ENCODE measurements at regions not wholly inside any gene's neighbourhood (a gene's known extent, or its start where the extent isn't known, plus 50 kb on each side); places are given as distances from the start of the nearest gene placed in this dataset.
A peak's percentile ranks its signal among the peaks of the same experiment; 100 is the strongest.

DNA sequence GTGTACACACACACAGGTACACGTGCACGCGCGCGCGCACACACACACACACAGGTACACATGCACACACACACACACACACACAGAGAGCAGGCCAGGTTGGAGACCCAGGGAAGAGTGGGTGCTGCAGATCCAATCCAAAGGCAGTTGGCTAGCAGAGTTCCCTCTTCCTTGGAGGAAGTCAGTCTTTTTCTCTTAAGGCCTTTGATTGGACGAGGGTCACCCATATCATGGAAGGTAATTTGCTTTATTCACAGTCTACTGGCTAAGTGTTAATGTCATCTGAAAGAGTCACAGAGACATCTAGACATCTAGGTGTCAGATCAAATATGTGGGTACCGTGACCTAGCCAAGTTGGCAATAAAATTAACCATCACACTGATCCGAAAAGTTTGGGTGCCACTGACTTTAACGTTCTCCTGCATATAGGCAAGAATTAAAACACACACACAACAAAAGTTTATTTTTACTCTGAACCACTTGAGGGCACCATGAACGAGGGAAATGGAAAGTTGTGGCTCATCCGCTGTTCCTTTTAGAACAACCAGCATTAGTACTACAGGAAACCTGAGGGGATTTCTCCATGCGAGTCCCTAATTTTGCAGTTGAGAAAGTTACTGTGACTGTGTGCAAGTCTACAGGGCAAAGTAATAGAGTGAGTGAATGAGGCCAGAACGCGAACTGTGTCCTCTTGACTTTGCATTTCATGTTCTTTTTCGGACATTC is 66.0 kb upstream of the STOX2 start:
- intact Hi-C loops (cut with DNase I): loop anchor here in 1 of 2 donors (5.0 kb wide), 2 partner anchors 263 to 328 kb away; no protein-coding TSS in a partner anchor
- peak; percentile 41 to 54 for ATAC-seq
- no peak for DNase-seq

DNA sequence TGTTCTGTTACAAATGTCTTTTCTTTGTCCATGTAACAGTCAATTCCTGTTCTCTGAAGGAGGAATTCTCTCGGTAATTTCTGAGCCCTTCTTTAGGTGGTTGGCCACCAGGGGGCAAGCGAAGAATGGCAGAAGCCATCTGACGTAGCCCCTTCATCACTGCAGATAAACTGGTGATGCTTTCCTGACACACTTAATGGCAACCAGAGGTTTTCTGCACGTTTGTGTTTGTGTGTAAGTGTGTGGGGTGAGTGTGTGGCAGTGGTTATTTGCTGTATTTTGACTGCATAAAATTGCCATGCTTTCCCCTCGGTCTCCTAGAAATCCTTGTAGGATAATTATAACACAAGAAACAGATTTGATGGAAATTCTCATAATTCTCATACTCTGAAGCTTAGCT is 64.8 kb upstream of the STOX2 start:
- intact Hi-C loops (cut with DNase I): loop anchor here (1.0 to 10.0 kb wide), 6 partner anchors 64 to 328 kb away; partner anchors contain the start of gene STOX2 (in 2 of the 2)
- DNase-seq (peak; percentile 86), ATAC-seq (peak; percentile 81 to 83)

DNA sequence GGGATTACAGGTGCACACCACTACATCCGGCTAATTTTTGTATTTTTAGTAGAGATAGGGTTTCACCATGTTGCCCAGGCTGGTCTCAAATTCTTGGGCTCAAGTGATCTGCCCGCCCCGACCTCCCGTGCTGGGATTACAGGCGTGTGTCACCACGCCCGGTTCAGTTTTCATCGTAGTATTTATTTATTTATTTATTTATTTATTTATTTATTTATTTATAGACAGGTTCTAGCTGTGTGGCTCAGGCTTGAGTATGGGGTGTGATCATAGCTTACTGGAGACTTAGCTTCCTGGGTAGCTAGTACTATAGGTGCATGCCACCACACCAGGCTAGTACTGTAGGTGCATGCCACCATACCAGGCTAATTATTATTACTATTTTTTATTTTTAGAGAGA is 64.1 kb upstream of the STOX2 start:
- intact Hi-C loops (cut with DNase I): loop anchor here (2.0 to 10.0 kb wide), 4 partner anchors 64 to 260 kb away; partner anchors contain the start of gene STOX2 (in 2 of the 2)
- DNase-seq (no peak), ATAC-seq (no peak)

DNA sequence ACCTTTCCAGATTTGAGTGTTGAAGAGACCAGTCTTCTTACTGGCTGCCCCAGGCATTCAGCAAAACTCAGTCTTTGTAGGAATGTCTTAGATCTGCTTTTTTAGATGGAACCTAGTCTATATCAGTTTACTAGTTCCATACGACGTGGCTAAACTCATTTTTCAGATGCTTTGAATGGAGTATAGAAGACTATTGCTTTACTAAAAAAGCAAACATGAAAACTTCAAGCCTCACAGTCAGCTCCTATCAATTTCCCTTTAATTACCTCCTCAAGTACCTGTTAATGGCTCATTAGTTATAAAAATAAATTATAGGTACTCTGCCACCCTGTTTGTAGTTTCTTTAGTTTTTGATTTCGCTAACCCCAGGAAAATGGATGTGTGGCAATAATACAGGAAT is 63.0 kb upstream of the STOX2 start:
- ATAC-seq (no peak), DNase-seq (no peak)
- intact Hi-C loops (cut with DNase I): loop anchor here (5.0 to 10.0 kb wide), 3 partner anchors 63 to 150 kb away; partner anchors contain the start of gene STOX2 (in 2 of the 2)

DNA sequence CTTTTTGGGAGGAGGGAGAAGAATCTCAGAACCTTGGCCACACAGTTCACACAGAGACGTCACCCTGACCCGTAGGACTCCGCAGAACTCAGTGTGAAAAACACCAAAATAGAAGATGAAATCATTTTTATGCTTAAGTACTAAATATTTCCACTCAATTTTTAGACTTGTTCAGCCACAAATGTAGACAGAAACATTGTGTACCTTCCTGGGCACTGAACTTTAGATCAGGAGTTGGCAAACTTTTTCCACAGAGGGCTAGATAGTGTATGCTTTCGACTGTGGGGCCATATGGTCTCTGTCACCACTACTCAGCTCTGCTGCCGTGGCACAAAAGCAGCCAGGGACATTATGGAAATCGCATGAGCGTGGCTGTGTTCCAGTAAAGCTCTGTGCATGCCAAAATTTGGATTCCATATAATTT is 61.8 kb upstream of the STOX2 start:
- peak in 1 of 2 donors; percentile 66 for ATAC-seq
- intact Hi-C loops (cut with DNase I): loop anchor here (5.0 to 10.0 kb wide), 3 partner anchors 62 to 149 kb away; partner anchors contain the start of gene STOX2 (in 2 of the 2)
- DNase-seq: no peak

DNA sequence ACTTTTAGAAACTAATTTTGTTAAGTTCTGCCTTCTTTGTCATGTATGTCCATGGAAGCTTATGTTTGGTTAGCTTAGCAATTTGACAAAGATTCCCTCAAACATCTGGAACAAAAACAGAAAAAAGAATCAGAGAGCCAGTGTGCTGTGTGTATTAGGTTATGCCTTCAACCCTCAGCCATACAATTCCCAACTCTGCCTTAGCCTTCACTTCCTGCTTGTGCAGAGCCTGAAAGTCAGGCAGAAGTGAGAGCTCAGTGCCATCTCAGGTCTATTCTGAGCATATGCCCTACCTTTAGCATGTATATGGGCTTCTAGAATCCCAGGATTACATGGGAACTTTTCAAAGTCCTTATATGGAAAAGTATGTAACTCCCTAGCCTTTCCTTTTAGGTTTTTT is 58.2 kb upstream of the STOX2 start:
- intact Hi-C loops (cut with DNase I): loop anchor here in 1 of 2 donors (10.0 kb wide), 1 partner anchor 58 kb away; the partner anchor contains the start of gene STOX2
- ATAC-seq: no peak
- DNase-seq: no peak

DNA sequence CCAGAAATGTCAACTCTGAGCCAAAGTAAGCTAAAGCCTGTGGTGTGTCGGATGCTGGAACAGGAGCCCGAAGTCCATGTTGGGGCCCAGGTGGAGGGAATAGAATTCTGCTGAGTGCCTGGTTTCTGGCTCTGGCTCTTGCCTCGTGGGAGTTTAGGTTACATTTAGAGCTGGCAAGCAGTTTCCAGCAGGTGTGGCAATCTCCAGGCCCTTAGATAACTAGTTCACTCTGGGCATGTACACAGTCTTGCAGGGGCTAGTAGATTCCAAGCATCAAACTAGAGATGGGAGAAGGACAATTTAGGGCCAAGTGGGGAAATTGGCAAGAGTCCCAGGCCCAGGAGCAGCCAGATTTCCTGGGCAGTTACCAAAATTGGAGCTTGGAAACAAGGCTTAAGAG is 56.3 kb upstream of the STOX2 start:
- ATAC-seq (peak; percentile 44 to 82), DNase-seq (no peak)
- intact Hi-C loops (cut with DNase I): loop anchor here in 1 of 2 donors (10.0 kb wide), 1 partner anchor 56 kb away; the partner anchor contains the start of gene STOX2

DNA sequence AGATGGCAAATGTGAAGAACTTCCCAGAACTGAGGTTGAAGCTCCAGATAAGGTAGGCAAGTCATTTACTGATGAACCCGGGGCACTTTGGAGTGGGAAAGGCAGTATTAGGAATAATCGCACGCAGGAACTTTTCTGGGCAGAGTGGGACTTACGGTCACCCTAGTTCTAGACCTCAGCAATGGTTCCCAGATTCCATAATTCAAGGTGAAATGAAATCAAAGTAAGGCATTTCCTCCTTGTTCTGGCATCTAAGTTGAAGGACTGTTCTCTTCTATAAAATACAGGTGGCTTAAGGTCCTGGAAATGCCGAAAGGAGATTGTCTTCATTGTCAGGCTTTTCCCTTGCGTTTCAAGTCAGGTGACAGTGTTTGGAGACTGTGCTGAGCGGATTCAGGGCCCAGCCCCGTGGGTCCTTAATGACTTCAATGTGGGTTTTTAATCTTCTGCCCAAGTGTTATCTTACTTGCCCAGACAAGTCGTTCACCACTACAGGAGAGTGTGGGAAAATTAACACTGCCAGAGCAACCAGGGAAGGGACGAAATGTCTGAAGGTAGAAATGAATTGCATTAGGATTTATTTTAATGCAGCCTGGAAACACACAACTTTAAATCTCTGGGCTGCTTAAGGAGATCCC is 52.1 kb upstream of the STOX2 start:
- no peak for DNase-seq
- intact Hi-C loops (cut with DNase I): no loop called here
- no peak for ATAC-seq

DNA sequence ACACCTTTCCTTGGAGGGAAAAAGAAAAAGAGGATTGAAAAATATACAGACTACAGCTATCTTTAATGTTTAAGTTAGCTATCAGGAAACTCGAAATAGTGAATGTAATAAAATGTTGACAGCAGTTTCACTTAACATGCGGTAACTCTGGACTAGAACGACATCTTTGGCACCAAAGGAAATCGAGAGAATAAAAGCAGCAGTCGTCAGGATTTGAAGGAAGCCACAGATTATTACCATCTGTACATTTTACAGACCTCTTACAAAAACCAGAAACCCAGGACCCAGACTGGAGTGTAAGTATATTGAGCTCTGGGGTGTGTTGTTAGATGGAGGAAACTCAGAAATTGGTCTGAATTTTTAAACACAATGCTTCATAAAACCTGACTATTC is 51.6 kb upstream of the STOX2 start:
- no peak for ATAC-seq
- intact Hi-C loops (cut with DNase I): no loop called here
- no peak for DNase-seq
